H1 (cell line): ENCODE measurements at regions not wholly inside any gene's neighbourhood (a gene's known extent, or its start where the extent isn't known, plus 50 kb on each side); places are given as distances from the start of the nearest gene placed in this dataset.

Source experiments
- MAFK ChIP-seq: IDR thresholded peaks from 2 replicates; pipeline ENCODE4 v1.6.1; 2012; ENCODE audit warnings: low read depth, mild to moderate bottlenecking, improper control_type of control experiment, low read length
- RFX5 ChIP-seq: IDR thresholded peaks from 2 replicates; pipeline ENCODE4 v1.6.1; 2011; ENCODE audit warnings: low read depth, low read length, improper control_type of control experiment, borderline replicate concordance
- TF ChIP-seq, protein P1 (sequence below): fragments of 300-600 bp; sonication (generic); IDR thresholded peaks from 2 replicates; pipeline ENCODE4 v1.7.1; 2012; ENCODE audit warnings: low read length, moderate library complexity, mild to moderate bottlenecking, inconsistent platforms; ENCODE audit not compliant: insufficient replicate concordance

DNA sequence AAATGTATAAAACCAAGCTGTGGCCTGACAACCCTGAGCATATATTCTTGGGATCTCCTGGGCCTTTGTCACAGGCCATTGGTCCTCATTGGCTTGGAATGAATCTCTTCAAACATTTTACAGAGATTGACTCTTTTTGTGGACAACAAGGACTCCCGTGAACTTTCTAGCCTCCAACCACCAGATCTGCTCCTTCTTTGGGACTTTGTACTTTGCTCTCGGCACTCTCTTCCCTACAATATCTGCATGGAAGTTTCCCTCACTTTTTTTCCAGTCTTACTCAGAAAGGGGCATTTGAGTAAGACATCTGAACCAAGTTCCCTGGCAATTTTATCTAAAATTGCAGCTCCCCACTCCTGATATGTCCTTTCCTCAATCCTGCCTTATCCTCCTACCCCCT is 158.8 kb downstream of the PHLDA1 start (continued):
- TF ChIP-seq, protein P1, sequence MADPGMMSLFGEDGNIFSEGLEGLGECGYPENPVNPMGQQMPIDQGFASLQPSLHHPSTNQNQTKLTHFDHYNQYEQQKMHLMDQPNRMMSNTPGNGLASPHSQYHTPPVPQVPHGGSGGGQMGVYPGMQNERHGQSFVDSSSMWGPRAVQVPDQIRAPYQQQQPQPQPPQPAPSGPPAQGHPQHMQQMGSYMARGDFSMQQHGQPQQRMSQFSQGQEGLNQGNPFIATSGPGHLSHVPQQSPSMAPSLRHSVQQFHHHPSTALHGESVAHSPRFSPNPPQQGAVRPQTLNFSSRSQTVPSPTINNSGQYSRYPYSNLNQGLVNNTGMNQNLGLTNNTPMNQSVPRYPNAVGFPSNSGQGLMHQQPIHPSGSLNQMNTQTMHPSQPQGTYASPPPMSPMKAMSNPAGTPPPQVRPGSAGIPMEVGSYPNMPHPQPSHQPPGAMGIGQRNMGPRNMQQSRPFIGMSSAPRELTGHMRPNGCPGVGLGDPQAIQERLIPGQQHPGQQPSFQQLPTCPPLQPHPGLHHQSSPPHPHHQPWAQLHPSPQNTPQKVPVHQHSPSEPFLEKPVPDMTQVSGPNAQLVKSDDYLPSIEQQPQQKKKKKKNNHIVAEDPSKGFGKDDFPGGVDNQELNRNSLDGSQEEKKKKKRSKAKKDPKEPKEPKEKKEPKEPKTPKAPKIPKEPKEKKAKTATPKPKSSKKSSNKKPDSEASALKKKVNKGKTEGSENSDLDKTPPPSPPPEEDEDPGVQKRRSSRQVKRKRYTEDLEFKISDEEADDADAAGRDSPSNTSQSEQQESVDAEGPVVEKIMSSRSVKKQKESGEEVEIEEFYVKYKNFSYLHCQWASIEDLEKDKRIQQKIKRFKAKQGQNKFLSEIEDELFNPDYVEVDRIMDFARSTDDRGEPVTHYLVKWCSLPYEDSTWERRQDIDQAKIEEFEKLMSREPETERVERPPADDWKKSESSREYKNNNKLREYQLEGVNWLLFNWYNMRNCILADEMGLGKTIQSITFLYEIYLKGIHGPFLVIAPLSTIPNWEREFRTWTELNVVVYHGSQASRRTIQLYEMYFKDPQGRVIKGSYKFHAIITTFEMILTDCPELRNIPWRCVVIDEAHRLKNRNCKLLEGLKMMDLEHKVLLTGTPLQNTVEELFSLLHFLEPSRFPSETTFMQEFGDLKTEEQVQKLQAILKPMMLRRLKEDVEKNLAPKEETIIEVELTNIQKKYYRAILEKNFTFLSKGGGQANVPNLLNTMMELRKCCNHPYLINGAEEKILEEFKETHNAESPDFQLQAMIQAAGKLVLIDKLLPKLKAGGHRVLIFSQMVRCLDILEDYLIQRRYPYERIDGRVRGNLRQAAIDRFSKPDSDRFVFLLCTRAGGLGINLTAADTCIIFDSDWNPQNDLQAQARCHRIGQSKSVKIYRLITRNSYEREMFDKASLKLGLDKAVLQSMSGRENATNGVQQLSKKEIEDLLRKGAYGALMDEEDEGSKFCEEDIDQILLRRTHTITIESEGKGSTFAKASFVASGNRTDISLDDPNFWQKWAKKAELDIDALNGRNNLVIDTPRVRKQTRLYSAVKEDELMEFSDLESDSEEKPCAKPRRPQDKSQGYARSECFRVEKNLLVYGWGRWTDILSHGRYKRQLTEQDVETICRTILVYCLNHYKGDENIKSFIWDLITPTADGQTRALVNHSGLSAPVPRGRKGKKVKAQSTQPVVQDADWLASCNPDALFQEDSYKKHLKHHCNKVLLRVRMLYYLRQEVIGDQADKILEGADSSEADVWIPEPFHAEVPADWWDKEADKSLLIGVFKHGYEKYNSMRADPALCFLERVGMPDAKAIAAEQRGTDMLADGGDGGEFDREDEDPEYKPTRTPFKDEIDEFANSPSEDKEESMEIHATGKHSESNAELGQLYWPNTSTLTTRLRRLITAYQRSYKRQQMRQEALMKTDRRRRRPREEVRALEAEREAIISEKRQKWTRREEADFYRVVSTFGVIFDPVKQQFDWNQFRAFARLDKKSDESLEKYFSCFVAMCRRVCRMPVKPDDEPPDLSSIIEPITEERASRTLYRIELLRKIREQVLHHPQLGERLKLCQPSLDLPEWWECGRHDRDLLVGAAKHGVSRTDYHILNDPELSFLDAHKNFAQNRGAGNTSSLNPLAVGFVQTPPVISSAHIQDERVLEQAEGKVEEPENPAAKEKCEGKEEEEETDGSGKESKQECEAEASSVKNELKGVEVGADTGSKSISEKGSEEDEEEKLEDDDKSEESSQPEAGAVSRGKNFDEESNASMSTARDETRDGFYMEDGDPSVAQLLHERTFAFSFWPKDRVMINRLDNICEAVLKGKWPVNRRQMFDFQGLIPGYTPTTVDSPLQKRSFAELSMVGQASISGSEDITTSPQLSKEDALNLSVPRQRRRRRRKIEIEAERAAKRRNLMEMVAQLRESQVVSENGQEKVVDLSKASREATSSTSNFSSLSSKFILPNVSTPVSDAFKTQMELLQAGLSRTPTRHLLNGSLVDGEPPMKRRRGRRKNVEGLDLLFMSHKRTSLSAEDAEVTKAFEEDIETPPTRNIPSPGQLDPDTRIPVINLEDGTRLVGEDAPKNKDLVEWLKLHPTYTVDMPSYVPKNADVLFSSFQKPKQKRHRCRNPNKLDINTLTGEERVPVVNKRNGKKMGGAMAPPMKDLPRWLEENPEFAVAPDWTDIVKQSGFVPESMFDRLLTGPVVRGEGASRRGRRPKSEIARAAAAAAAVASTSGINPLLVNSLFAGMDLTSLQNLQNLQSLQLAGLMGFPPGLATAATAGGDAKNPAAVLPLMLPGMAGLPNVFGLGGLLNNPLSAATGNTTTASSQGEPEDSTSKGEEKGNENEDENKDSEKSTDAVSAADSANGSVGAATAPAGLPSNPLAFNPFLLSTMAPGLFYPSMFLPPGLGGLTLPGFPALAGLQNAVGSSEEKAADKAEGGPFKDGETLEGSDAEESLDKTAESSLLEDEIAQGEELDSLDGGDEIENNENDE: no peak
- TF ChIP-seq MAFK: no peak
- no peak for TF ChIP-seq RFX5
- TF ChIP-seq, all 59 proteins: peak for 0
